GM12801 (cell line): ENCODE measurements at regions not wholly inside any gene's neighbourhood (a gene's known extent, or its start where the extent isn't known, plus 50 kb on each side); places are given as distances from the start of the nearest gene placed in this dataset.

Source experiments
- TF ChIP-seq, protein P1 (sequence below): IDR thresholded peaks from one replicate; pipeline ENCODE4 v1.5.1; 2011; ENCODE audit warnings: control low read depth; ENCODE audit not compliant: insufficient read length; ENCODE audit errors: extremely low read depth

DNA sequence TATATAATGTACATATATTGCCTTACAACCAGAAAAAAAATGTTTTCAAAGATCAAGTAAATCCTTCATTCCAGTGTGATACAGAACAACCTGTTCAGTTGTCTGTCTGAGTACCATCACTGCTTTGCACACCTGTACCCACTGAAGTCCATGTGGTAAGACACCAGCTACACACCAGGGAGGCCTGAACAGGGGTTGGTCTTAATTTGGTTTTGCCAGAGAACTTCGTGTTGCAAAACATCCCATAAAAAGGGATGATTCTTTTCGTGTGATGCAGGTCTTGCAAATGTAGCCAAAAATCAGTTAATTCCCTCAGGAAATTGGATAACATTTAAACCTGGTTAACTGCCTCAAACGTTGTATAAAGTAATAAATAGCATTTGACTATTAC, 73.7 kb upstream of the SLC1A4 start:
- TF ChIP-seq, protein P1, sequence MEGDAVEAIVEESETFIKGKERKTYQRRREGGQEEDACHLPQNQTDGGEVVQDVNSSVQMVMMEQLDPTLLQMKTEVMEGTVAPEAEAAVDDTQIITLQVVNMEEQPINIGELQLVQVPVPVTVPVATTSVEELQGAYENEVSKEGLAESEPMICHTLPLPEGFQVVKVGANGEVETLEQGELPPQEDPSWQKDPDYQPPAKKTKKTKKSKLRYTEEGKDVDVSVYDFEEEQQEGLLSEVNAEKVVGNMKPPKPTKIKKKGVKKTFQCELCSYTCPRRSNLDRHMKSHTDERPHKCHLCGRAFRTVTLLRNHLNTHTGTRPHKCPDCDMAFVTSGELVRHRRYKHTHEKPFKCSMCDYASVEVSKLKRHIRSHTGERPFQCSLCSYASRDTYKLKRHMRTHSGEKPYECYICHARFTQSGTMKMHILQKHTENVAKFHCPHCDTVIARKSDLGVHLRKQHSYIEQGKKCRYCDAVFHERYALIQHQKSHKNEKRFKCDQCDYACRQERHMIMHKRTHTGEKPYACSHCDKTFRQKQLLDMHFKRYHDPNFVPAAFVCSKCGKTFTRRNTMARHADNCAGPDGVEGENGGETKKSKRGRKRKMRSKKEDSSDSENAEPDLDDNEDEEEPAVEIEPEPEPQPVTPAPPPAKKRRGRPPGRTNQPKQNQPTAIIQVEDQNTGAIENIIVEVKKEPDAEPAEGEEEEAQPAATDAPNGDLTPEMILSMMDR = no peak

DNA sequence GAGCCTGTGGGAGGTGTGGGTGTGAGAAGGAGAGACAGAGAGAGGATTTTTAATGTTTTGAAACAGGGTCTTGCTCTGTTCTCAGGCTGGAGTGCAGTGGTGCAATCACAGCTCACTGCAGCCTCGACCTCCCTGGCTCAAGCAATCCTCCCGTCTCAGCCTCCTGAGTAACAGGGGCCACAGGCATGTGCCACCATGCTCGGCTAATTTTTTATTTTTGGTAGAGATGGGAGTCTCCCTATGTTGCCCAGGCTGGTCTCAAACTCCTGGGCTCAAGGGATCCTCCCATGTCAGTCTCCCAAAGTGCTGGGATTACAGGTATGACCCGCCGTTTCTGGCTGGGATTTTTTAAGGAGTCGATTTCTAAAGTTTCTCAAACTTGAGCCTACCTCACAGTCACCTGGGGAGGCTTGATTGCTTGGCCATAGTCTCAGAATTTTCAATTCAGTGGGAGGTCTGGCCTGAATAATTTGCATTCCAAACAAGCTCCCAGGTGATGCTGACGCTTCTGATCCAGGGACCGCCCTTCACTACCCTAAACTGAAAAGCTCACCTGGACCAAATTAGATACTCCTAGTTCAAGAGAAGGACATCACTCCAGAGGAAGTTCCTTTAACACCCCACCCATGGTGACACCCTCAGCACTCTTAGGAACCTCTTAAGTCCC, 70.8 kb upstream of the SLC1A4 start:
- TF ChIP-seq, protein P1 = no peak

DNA sequence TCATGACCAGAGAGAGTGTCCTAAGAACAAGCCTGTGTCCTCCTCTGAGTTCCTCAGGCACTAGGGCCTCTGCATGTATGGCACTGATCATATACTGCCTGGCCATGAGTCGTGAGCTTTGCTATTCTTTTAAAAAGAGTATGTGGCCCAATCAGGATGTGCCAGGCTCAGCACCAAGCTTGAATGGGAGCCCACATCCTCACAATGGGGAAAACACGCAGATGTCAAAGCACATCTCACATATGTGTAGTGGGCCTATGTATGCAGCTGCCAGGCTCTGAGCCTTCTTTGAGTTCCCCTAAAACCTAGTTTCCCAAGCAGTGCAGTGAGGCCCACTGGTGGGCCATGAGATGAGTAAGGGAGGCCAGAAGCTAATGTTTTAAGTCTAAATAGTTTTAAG, 69.9 kb upstream of the SLC1A4 start:
- TF ChIP-seq, protein P1 = no peak

DNA sequence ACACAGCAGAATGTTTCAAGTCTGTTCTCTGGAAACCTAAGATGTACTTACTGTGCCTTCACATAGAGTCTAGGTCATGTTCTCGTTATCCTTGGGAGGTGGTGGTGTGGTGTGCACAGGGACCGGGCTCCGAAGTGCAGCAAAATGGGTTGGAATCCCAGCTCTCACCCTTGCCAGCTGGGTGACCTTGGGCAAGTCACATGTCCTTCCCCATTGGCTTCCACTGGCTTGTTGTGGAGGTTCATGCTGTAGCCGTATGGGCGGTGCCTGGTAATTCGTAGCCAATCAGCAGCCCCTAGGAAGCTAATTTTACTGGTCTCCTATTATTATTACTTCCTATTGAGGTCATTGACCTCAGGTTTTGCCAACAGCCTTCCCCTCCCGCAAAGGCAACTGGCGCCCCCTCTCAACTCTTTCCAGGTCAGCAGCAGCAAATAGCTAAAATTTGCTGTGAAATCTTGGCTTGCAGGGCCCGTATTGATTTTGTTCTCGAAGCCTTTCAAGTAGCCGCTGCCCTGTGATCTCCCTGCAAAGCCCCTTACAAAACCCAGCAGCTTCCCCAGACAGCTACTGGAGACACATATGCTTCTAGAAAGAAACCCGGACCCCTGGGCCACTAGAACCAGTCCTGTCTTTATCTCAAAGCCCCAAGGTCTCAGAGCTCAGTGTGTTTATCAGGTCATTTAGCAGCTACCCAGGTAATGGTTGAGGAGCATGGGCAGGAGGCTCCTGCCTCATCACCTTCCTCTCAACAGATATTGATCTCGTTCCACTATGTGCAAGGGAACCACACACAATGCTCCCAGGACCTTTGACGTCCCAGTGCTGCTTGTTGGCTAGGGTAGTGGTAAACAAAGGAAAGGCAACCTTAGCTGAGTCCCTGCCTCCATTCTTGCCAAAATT, 66.5 kb upstream of the SLC1A4 start:
- TF ChIP-seq, protein P1 = no peak

DNA sequence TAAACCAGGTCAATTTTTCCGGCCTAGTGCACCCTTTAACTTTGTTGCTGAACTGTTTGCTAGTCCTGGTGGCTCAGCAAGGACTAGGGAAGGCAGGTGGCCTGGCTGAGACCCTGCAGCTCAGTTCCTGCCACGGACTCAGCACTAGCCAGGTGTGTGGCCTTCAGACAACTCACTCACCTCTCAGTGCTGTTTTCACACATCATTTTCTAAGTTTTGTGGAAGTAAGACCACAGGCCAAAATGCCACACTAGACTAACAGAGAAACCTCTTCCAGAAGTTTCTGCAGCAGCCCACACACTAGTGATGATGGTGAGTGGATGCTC, 65.9 kb upstream of the SLC1A4 start:
- TF ChIP-seq, protein P1 = no peak

DNA sequence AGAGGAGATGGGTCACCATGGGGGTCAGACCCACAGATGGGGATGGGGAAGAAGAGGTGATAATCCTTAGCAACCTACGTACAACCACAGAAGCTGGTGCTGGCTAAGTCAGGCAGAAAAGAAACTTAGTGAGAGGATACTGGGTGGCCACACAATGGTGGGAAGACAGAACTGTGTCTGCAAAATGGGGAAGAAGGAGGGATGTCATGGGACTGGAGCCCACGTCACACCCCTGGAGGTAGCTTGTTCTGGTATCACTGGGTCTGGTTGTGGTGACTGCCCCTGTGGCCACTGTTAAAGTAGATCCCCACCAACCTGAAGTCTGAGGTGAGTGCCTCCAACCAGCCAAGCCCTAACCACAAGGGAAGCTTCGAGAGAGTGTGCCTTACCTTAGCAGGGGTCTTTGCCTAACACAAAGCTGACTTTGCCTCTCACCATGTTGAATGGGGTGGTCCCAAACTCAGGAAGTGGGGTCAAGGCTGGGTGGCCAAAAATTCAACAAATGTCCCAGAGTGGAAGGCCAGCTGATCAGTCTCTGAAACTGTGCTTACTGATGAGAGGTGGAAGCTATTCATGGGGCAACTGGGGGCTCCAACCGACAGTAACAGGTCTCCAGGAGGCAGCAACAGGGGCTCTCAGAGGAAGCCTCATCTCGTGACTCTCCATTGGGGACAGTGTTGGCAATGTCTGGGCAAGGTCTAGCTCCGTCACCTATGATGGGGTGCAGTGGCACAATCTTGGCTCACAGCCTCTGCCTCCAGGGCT, 64.8 kb upstream of the SLC1A4 start:
- TF ChIP-seq, protein P1 = no peak

DNA sequence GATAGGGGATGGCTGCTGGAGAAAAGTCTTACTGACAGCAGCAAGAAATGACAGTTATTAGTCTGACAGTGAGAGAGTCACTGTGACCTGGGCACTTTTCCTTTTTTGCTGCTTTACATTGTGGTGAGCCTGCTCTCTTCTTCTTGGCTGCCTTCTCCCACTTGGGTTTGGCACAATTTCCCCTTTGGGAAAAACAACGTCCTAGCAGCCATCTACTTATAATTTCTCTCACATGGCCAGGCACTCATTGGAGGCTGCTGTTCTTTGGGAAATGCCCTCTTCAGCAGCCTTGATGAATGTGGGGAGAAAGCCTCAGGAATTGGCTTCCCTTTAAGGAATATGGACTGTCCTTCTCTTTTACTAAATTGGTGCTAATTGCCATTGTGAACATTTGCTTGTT, 60.4 kb upstream of the SLC1A4 start:
- TF ChIP-seq, protein P1 = no peak
